AML-193 (cell line): ENCODE measurements at regions not wholly inside any gene's neighbourhood (a gene's known extent, or its start where the extent isn't known, plus 50 kb on each side); places are given as distances from the start of the nearest gene placed in this dataset.

ENCODE experiments used
- DNase-seq, 2 experiments: peaks; one replicate each; lab custom pipeline; 2025; lab: John Stamatoyannopoulos, UW

DNA sequence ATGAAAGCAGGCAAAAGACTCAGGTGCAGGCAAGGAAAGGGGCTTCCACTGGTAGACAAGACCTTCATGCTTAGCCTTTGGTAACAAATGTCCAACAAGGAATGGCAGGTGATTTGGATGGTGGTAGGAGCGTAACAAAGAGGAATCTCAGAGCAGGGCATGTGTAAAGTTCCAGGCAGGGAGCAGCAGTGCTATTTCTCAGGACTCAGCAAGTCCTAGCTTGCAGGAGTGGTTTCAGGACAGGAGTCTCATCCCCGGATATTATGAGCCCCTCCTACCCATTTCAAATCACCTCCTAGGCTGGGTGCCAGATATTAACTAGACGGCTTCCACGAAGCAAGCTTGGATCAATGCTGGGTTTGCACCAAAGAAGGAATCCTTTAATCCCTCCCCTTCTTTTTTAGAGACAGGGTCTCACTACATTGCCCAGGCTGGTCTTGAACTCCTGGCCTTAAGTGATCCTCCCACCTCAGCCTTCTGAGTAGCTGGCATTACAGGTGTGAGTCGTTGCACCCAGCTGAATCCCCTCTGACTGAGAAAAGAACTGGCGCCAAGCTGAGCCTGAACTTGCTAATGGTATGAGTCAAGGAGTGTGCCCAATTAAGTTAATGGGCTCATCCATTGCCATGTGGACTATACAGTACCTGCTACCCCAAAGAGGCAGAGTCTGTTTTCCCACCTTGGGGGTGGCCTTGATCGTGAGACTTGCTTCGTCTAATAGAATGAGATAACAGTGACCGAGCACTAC lies 190.3 kb downstream of the ARL4C start:
- DNase-seq: no peak

DNA sequence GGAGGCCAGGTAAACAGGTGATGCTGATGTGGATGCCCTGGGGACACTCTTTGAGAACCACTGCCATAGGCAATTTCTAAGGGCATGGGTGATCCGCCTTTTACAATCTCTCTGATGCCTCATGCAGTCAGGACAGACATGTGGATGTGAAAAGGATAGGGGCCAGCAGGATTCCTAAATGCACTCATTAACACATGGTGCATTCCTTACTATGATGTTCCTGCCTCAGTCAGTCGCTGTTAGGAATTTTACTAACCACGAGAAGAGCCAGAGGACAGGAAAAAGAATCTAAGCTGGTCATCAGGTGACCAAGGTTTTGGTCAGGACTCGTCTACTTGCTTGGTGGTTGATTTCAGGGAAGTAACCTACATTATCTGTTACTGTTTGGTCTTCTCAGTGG lies 191.0 kb downstream of the ARL4C start:
- DNase-seq: no peak

DNA sequence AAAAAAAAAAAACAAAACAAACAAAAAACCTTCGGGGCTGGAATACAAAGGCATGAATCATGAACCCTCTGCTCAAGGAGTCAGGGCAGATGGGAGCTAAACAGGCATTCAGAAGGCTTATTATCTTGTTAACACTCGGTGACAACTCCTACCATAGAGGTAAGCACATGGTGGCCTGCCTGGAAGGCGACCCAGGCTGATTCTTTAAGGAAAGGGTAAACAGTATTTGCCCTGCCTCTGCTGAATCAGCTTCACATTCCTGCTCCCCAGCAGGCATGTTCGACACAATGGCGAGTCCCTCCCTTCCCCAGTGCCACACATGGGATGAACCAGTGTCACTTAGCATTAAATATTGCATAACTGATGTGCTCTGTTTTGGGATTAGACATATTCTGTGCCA lies 191.9 kb downstream of the ARL4C start:
- no peak for DNase-seq

DNA sequence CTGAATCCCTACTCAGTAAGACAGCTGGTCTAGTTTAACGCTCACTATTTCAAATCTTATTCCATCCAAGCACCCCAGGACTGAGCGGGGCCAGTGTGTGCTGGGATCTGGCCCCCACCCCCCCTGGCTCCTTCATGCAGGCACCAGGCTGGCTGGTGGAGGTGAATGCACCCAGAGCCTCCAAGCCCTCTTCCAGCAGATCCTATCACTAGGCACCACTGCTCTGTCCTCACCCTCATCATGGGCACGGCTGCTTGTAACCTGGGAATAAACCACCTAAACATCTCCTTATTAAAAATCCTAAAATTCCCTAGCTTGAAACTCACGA lies 194.3 kb downstream of the ARL4C start:
- no peak for DNase-seq

DNA sequence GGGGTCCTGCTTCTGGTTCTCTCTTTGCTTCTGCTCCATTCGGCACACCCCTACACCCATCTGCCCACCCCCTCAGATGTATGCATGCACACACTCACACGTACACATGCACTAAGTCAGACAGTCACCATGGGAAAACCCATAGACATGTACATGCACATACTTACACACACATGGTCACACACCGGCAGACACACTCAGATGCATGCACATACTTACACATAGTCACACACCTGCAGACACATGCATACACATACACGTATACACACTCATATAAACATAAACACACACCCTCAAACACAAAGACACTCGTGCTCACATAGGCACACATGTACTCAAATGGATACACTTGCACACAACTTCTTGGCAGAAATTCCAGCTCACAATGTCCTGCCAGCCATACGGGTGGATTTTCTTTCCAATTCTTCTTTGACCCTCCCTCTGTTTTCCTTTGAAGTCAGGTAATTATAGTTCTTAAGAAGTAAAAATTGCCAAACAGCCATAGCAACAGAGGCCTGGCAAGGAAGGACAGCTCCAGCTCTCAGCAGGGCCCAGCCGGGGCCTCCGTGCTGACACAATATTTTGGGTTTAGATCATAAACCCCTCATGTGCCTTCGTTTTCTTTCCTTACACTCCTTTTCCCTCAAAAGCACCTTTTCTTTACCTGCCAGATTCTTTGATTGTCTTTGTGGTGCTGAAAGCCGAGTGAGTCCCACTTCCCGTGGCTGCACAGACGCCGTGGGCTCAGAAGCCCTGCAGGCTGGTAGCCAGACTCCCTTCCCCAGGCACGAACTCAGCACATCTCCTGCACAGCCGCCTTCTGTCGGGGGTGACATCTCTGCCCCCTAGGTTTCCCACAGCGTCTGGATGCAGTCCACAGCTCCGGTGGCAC lies 195.7 kb downstream of the ARL4C start:
- no peak for DNase-seq

- no peak for DNase-seq
These were observed 196.4 kb downstream of the ARL4C start for GRCh38 chr2:234300391-234300925.

- no peak for DNase-seq
These were observed 198.0 kb downstream of the ARL4C start for GRCh38 chr2:234298918-234299317.

- DNase-seq: no peak
These were observed 199.9 kb downstream of the ARL4C start for GRCh38 chr2:234296991-234297390.

DNA sequence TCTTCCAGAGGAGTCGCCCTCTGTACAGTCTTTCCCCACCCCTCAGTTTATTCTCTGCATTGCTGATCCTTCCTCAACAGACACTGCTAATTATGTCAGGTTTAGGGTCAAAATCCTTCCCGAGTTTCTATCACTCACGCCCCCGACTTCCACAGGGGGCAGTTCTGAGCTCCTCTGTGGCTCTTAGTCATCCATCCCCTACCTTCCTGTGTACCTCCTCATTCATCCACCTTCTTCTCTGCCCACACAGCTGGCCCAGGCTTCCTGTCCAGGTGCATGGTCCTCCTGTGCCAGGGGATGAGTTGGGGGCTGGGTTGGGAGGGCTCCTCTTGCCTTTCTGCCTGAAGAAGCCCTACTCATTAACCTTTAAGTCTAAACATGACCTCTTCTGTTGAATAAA lies 202.9 kb downstream of the ARL4C start:
- no peak for DNase-seq

DNA sequence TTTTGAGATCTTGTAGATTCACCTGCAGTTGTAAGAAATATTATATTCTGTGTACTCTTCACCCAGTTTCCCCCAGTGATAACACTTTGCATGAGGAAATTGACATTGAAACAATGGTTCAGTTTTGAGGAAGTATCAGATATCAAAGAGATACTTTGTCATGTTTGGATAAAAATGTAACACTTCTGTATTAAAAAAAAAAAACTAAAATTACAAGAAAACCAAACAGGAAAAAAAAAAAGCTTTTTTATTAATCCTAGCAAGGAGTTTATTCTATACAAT lies 204.0 kb downstream of the ARL4C start:
- DNase-seq: no peak

DNA sequence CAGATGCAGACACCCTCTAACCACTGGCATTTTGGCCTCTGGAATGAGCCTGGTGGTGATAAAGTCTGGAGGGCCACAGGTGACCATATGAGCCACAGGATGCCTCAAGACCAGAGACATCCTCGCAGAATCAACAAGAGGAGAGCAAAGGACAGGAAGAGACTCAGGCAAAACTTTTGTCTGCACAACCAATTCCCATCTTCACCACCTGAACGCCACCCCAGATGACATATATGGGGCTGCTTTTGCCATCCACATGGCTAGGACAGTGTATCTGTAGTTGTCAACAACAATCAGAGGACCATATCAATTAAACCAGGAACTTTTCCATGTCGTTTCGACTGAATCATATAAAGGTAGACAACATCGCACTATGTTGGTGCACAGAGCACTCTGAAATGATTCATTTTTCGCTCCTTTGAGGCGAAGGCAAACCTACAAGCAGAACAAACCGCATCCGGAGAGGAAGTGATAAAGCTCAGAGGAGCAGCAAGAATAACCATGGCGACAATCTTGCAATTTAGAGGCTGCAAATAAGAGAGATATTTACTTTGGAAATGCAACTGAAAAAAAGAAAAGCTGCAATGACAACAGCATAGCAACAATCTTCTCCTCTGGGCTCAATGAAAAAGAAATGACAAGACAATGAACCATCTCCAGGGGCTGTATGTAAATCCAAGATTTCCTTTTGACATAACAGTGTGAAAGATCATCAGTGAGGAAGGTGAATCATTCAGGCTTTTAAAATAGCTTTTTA lies 204.5 kb downstream of the ARL4C start:
- peak; percentile 11 to 30 for DNase-seq

GRCh38 chr2:234291765-234292204 lies 205.1 kb downstream of the ARL4C start:
- DNase-seq: no peak

DNA sequence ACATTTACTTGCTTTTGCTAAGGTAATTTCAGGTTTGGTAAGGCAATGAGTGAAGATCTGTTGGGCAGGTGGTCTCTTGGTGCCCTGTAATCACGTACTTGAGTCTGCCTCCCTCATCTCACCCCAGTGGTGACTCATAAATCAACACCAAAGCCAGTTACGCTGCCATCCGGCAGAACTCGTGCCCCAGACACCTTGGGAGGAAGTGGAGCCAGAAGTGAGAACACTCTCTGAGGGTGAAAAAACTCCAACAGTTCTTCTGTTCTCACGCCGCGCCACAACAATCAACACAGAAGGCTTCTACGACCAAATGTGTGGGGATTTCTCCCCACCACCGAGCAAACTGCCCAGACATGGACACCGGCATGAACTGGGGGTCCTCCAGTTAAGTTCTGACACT lies 206.2 kb downstream of the ARL4C start:
- DNase-seq: no peak

GRCh38 chr2:234289834-234290590 lies 206.9 kb downstream of the ARL4C start:
- DNase-seq: no peak

- peak in 1 of 2 experiments; percentile 11 for DNase-seq
These were observed 207.9 kb downstream of the ARL4C start for GRCh38 chr2:234288974-234289455.

- DNase-seq: no peak
These were observed 209.2 kb downstream of the ARL4C start for GRCh38 chr2:234287650-234288049.

- no peak for DNase-seq
These were observed 209.9 kb downstream of the ARL4C start for GRCh38 chr2:234286956-234287355.

DNA sequence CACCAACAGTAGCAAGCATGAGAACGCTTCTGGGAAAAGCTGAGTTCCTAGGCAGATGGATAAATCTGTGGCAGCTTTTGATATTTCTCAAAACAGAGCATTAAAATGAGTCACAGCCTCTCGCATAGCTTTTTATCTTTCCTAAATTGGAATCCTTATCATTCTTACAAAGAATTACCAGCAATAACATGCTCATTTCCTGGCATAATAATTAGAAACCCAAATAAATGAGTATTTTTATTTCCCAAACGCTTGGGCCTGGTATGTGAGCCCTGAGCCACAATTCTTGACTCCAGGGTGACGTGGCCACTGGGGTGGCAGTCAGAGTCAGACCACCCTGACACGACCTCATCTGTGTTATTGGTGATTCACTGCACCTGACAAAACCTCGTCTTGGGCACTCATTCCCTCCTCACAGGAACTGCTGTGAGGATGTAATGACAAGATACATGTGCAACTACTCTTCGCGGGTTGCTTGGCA lies 210.7 kb downstream of the ARL4C start:
- DNase-seq: no peak

GRCh38 chr2:234285541-234285940 lies 211.3 kb downstream of the ARL4C start:
- DNase-seq: no peak

DNA sequence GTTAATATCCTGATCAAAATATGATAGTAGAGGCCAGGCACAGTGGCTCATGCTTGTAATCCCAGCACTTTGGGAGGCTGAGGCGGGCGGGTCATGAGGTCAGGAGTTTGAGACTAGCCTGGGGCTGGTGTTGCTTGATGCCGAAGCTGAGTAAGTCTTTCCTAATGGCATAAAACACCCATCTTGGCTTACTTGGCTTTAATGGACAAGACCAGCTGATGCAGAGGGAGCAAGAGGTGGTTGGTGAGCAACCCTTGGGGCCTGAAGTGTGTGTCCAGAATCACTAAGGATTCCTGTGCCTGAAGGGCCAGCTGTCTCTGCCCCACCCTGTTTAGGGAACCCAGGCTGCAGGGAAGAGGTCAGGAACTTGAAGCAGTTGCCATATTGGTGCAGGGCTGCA lies 217.2 kb downstream of the ARL4C start:
- no peak for DNase-seq

DNA sequence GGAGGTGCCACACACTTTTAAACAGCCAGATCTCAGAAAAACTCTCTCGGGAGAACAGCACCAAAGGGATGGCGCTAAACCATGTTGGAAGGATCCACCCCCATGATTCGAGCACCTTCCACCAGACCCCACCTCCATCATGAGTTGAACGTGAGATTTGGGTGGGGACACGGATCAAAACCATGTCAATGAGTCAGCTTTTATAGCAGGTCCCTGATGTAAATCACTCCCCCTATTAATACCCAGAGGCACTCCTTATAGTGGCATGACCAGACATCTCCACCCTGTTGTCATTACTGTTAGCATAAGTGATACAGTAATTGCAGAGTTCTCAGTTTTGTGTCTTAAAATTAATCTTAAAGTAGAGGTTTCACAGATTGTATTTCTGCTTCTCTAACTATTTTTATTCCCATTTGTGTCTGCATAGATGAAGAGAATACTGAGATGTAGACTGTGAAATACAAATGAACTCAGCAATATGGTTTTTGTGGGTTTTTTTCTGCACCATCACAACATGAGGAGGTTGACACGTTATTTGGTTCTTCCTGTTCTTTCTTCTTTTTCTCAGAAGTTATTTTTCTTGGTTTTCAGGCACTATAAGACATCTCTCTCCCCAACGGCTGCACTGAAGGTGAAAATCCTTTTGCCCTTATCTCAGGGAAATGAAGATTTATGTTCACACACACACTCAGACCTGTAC lies 218.2 kb downstream of the ARL4C start:
- no peak for DNase-seq
